ENCODE measurements at regions not wholly inside any gene's neighbourhood (a gene's known extent, or its start where the extent isn't known, plus 50 kb on each side); places are given as distances from the start of the nearest gene placed in this dataset.
"Not testable (repeated sequence)": the region's sequence is repeated elsewhere in the genome, so short reads cannot be mapped to it uniquely, and the experiment has no call there.

- intact Hi-C loops (cut with micrococcal nuclease) = no loop called here
Measured at GRCh38 chr9:13823026-13823425, 490.9 kb downstream of the NFIB start.

- intact Hi-C loops (cut with micrococcal nuclease) = no loop called here
Measured at GRCh38 chr9:13817754-13818278, 496.1 kb downstream of the NFIB start.

- intact Hi-C loops (cut with micrococcal nuclease) = no loop called here
Measured at GRCh38 chr9:13816837-13817236, 497.1 kb downstream of the NFIB start.

- intact Hi-C loops (cut with micrococcal nuclease) = no loop called here
Measured at GRCh38 chr9:13814647-13815400, 499.1 kb downstream of the NFIB start.

- intact Hi-C loops (cut with micrococcal nuclease) = no loop called here
Measured at GRCh38 chr9:13811876-13812275, 502.1 kb downstream of the NFIB start.

GRCh38 chr9:13810510-13810909, 503.4 kb downstream of the NFIB start:
- intact Hi-C loops (cut with micrococcal nuclease) = no loop called here

GRCh38 chr9:13809401-13809800, 504.5 kb downstream of the NFIB start:
- intact Hi-C loops (cut with micrococcal nuclease) = no loop called here

GRCh38 chr9:13807118-13807517, 506.8 kb downstream of the NFIB start:
- intact Hi-C loops (cut with micrococcal nuclease) = no loop called here

GRCh38 chr9:13806714-13807113, 507.2 kb downstream of the NFIB start:
- intact Hi-C loops (cut with micrococcal nuclease) = no loop called here

GRCh38 chr9:13805546-13805945, 508.4 kb downstream of the NFIB start:
- intact Hi-C loops (cut with micrococcal nuclease) = no loop called here

- intact Hi-C loops (cut with micrococcal nuclease) = no loop called here
Measured at GRCh38 chr9:13804532-13804931, 509.4 kb downstream of the NFIB start.

GRCh38 chr9:13800776-13801175, 513.2 kb downstream of the NFIB start:
- intact Hi-C loops (cut with micrococcal nuclease) = no loop called here

GRCh38 chr9:13797701-13798100, 516.2 kb downstream of the NFIB start:
- intact Hi-C loops (cut with micrococcal nuclease) = not testable (repeated sequence)

GRCh38 chr9:13791816-13792215, 512.3 kb upstream of the MPDZ start:
- intact Hi-C loops (cut with micrococcal nuclease) = no loop called here

GRCh38 chr9:13790055-13790454, 510.6 kb upstream of the MPDZ start:
- intact Hi-C loops (cut with micrococcal nuclease) = no loop called here

- intact Hi-C loops (cut with micrococcal nuclease) = no loop called here
Measured at GRCh38 chr9:13787234-13787833, 507.8 kb upstream of the MPDZ start.

- intact Hi-C loops (cut with micrococcal nuclease) = no loop called here
Measured at GRCh38 chr9:13786711-13787110, 507.2 kb upstream of the MPDZ start.

- intact Hi-C loops (cut with micrococcal nuclease) = no loop called here
Measured at GRCh38 chr9:13786131-13786530, 506.6 kb upstream of the MPDZ start.

- intact Hi-C loops (cut with micrococcal nuclease) = no loop called here
Measured at GRCh38 chr9:13779106-13779505, 499.6 kb upstream of the MPDZ start.

GRCh38 chr9:13778631-13779030, 499.1 kb upstream of the MPDZ start:
- intact Hi-C loops (cut with micrococcal nuclease) = no loop called here

- intact Hi-C loops (cut with micrococcal nuclease) = no loop called here
Measured at GRCh38 chr9:13770956-13771355, 491.5 kb upstream of the MPDZ start.

GRCh38 chr9:13769641-13770040, 490.1 kb upstream of the MPDZ start:
- intact Hi-C loops (cut with micrococcal nuclease) = no loop called here

- intact Hi-C loops (cut with micrococcal nuclease) = no loop called here
Measured at GRCh38 chr9:13769006-13769405, 489.5 kb upstream of the MPDZ start.
